SH-SY5Y (cell line): ENCODE measurements at regions not wholly inside any gene's neighbourhood (a gene's known extent, or its start where the extent isn't known, plus 50 kb on each side); places are given as distances from the start of the nearest gene placed in this dataset.

Source experiments
- GATA2 ChIP-seq: IDR thresholded peaks from 2 replicates; pipeline ENCODE4 v1.6.1; 2011; ENCODE audit warnings: mild to moderate bottlenecking, low read depth, low read length
- GATA3 ChIP-seq: IDR thresholded peaks from 2 replicates; pipeline ENCODE4 v1.6.1; 2011; ENCODE audit warnings: low read depth, mild to moderate bottlenecking, low read length, moderate library complexity

- TF ChIP-seq GATA3 = no peak
- no peak for TF ChIP-seq GATA2
Observed at GRCh38 chr13:107625648-107626047, 589.7 kb downstream of the LIG4 start.
